HUES64 (cell line): ENCODE measurements at regions not wholly inside any gene's neighbourhood (a gene's known extent, or its start where the extent isn't known, plus 50 kb on each side); places are given as distances from the start of the nearest gene placed in this dataset.
A peak's percentile ranks its signal among the peaks of the same experiment; 100 is the strongest.

Experiments used
- H3K27ac ChIP-seq: 2 replicates; pipeline ENCODE4 v1.7.0; 2013; ENCODE audit warnings: low read depth, low read length, inconsistent platforms
- H3K27me3 ChIP-seq: 2 replicates; pipeline ENCODE4 v1.6.1; 2013; ENCODE audit warnings: mild to moderate bottlenecking, low read length; ENCODE audit not compliant: insufficient read depth
- H3K36me3 ChIP-seq: 2 replicates; pipeline ENCODE4 v1.6.1; 2013; ENCODE audit warnings: mild to moderate bottlenecking, low read length; ENCODE audit not compliant: insufficient read depth
- H3K4me1 ChIP-seq: 2 replicates; pipeline ENCODE4 v1.6.1; 2013; ENCODE audit warnings: mild to moderate bottlenecking, low read length, moderate library complexity; ENCODE audit not compliant: insufficient read depth
- H3K4me3 ChIP-seq: 2 replicates; pipeline ENCODE4 v1.5.1; 2013; ENCODE audit warnings: mild to moderate bottlenecking, low read length, moderate library complexity
- H3K9ac ChIP-seq: 2 replicates; pipeline ENCODE4 v1.6.1; 2013; ENCODE audit warnings: mild to moderate bottlenecking, low read depth, low read length
- H3K9me3 ChIP-seq: 2 replicates; pipeline ENCODE4 v1.6.1; 2013; ENCODE audit warnings: low read depth, low read length; ENCODE audit not compliant: insufficient read depth
- WGBS: fragments of 150-250, 120-280 bp; methylation state at CpG from one replicate; pipeline ENCODE4 v1.1.7; 2013; ENCODE audit warnings: missing lambda C conversion rate; 5-methylcytosine and 5-hydroxymethylcytosine counted together

GRCh38 chr9:88326936-88327335 is 61.3 kb upstream of the SPIN1 start:
- no peaks in the 10 kb centered on the region for H3K36me3 ChIP-seq
- no peak overlapping the region for H3K9ac ChIP-seq
- no peaks in the 10 kb centered on the region for H3K9me3 ChIP-seq

GRCh38 chr9:88326015-88326414 is 62.2 kb upstream of the SPIN1 start:
- Histone ChIP-seq H3K36me3 (no peaks in the 10 kb centered on the region), H3K9ac (no peak overlapping the region), H3K27me3 (no peaks in the 10 kb centered on the region), H3K4me1 (no peaks in the 10 kb centered on the region), H3K27ac (no peak overlapping the region), H3K9me3 (no peaks in the 10 kb centered on the region), H3K4me3 (no peak overlapping the region)
- WGBS, result 92% methylated on average over 9 of the region's 9 CpGs

More at GRCh38 chr9:88326936-88327335, 61.3 kb upstream of the SPIN1 start:
- Histone ChIP-seq H3K4me1 (no peaks in the 10 kb centered on the region), H3K4me3 (no peak overlapping the region), H3K27ac (no peak overlapping the region), H3K27me3 (no peaks in the 10 kb centered on the region)
- WGBS, result 97% methylated on average over 2 of the region's 2 CpGs

- no peak overlapping the region for H3K4me3 ChIP-seq
- H3K9ac ChIP-seq, result no peak overlapping the region
- H3K9me3 ChIP-seq, result no peaks in the 10 kb centered on the region
- no peak overlapping the region for H3K27ac ChIP-seq
- no peaks in the 10 kb centered on the region for H3K36me3 ChIP-seq
- H3K27me3 ChIP-seq, result no peaks in the 10 kb centered on the region
- WGBS, result 93% methylated on average over 4 of the region's 4 CpGs
- no peaks in the 10 kb centered on the region for H3K4me1 ChIP-seq
Measured at GRCh38 chr9:88322906-88323566, 65.2 kb upstream of the SPIN1 start.

GRCh38 chr9:88321764-88322163 is 66.5 kb upstream of the SPIN1 start:
- H3K27ac ChIP-seq, result no peak overlapping the region
- H3K9me3 ChIP-seq, result no peaks in the 10 kb centered on the region
- no peak overlapping the region for H3K9ac ChIP-seq
- H3K4me1 ChIP-seq, result no peaks in the 10 kb centered on the region
- 92% methylated on average over 4 of the region's 4 CpGs for WGBS
- H3K27me3 ChIP-seq, result no peaks in the 10 kb centered on the region
- no peaks in the 10 kb centered on the region for H3K36me3 ChIP-seq
- no peak overlapping the region for H3K4me3 ChIP-seq

- H3K4me1 ChIP-seq, result no peaks in the 10 kb centered on the region
Measured at GRCh38 chr9:88320748-88321415, 67.4 kb upstream of the SPIN1 start.

GRCh38 chr9:88319936-88320747 is 68.1 kb upstream of the SPIN1 start:
- WGBS, result 89% methylated on average over 6 of the region's 6 CpGs
- H3K27ac ChIP-seq, result no peak overlapping the region

More at GRCh38 chr9:88320748-88321415, 67.4 kb upstream of the SPIN1 start:
- no peak overlapping the region for H3K4me3 ChIP-seq
- H3K9me3 ChIP-seq, result no peaks in the 10 kb centered on the region
- no peak overlapping the region for H3K9ac ChIP-seq
- H3K36me3 ChIP-seq, result no peaks in the 10 kb centered on the region
- no peak overlapping the region for H3K27ac ChIP-seq
- H3K27me3 ChIP-seq, result no peaks in the 10 kb centered on the region
- 96% methylated on average over 11 of the region's 11 CpGs for WGBS

GRCh38 chr9:88313364-88314220 is 74.7 kb upstream of the SPIN1 start:
- H3K36me3 ChIP-seq, result no peaks in the 10 kb centered on the region
- H3K27me3 ChIP-seq, result no peaks in the 10 kb centered on the region
- peak overlapping the region; percentile 89 for H3K27ac ChIP-seq
- no peaks in the 10 kb centered on the region for H3K9me3 ChIP-seq
- H3K9ac ChIP-seq, result 0 out of 2 replicates have a peak overlapping the region, but pooled peaks have one; percentile 18
- peaks cover 27% of the 10 kb centered on the region for H3K4me1 ChIP-seq
- peak overlapping the region; percentile 20 for H3K4me3 ChIP-seq
- 9% methylated on average over 13 of the region's 15 CpGs for WGBS

More at GRCh38 chr9:88319936-88320747, 68.1 kb upstream of the SPIN1 start:
- no peaks in the 10 kb centered on the region for H3K27me3 ChIP-seq
- H3K9ac ChIP-seq, result no peak overlapping the region
- H3K4me1 ChIP-seq, result no peaks in the 10 kb centered on the region
- no peaks in the 10 kb centered on the region for H3K36me3 ChIP-seq
- no peak overlapping the region for H3K4me3 ChIP-seq
- no peaks in the 10 kb centered on the region for H3K9me3 ChIP-seq

- Histone ChIP-seq H3K27me3 (no peaks in the 10 kb centered on the region), H3K36me3 (no peaks in the 10 kb centered on the region), H3K27ac (peak overlapping the region; percentile 89; the same call in 1 of the 2 replicates), H3K9ac (no peak overlapping the region), H3K4me3 (no peak overlapping the region), H3K9me3 (no peaks in the 10 kb centered on the region), H3K4me1 (peaks cover 27% of the 10 kb centered on the region)
- WGBS, result 86% methylated on average over 12 of the region's 13 CpGs
Measured at GRCh38 chr9:88312517-88313103, 75.6 kb upstream of the SPIN1 start.

GRCh38 chr9:88312045-88312444 is 76.2 kb upstream of the SPIN1 start:
- Histone ChIP-seq H3K4me3 (no peak overlapping the region), H3K9me3 (no peaks in the 10 kb centered on the region), H3K9ac (no peak overlapping the region), H3K27me3 (no peaks in the 10 kb centered on the region), H3K36me3 (no peaks in the 10 kb centered on the region), H3K4me1 (peaks cover 27% of the 10 kb centered on the region), H3K27ac (no peak overlapping the region)

- Histone ChIP-seq H3K36me3 (no peaks in the 10 kb centered on the region), H3K27me3 (no peaks in the 10 kb centered on the region), H3K9me3 (no peaks in the 10 kb centered on the region), H3K4me1 (peaks cover 27% of the 10 kb centered on the region), H3K9ac (no peak overlapping the region), H3K27ac (no peak overlapping the region), H3K4me3 (no peak overlapping the region)
- WGBS, result 73% methylated on average over 10 of the region's 10 CpGs
Measured at GRCh38 chr9:88310310-88310980, 77.8 kb upstream of the SPIN1 start.
